ENCODE measurements at regions not wholly inside any gene's neighbourhood (a gene's known extent, or its start where the extent isn't known, plus 50 kb on each side); places are given as distances from the start of the nearest gene placed in this dataset.
"Not testable (repeated sequence)": the region's sequence is repeated elsewhere in the genome, so short reads cannot be mapped to it uniquely, and the experiment has no call there.

- in situ Hi-C loops (cut with HindIII; ENCODE audit: low sequenced_read_pairs) = loop anchor here (5.0 kb wide), 1 partner anchor 652 kb away; no protein-coding TSS in a partner anchor
- H3K4me3 ChIP-seq (ENCODE audit: low read depth, low read length) = no peak overlapping the region
- DNase-seq (ENCODE audit: low read depth) = no peak
- no peak for TF ChIP-seq CTCF (IDR thresholded peaks at IDR 0.05; ENCODE audit: low read depth, low read length, missing control alignments)
Observed at GRCh38 chr20:22690000-22690399, 105.6 kb upstream of the FOXA2 start.

GRCh38 chr20:22690616-22691179 lies 106.3 kb upstream of the FOXA2 start:
- no peak overlapping the region for H3K4me3 ChIP-seq (ENCODE audit: low read depth, low read length)
- in situ Hi-C loops (cut with HindIII; ENCODE audit: low sequenced_read_pairs) = loop anchor here (5.0 kb wide), 1 partner anchor 652 kb away; no protein-coding TSS in a partner anchor
- no peak for DNase-seq (ENCODE audit: low read depth)
- TF ChIP-seq CTCF (IDR thresholded peaks at IDR 0.05; ENCODE audit: low read depth, low read length, missing control alignments) = no peak

- in situ Hi-C loops (cut with HindIII; ENCODE audit: low sequenced_read_pairs) = loop anchor here (5.0 kb wide), 1 partner anchor 651 kb away; no protein-coding TSS in a partner anchor
- peak; percentile 92 for TF ChIP-seq CTCF (IDR thresholded peaks at IDR 0.05; ENCODE audit: low read depth, low read length, missing control alignments)
- DNase-seq (ENCODE audit: low read depth) = peak; percentile 41
- no peak overlapping the region for H3K4me3 ChIP-seq (ENCODE audit: low read depth, low read length)
Observed at GRCh38 chr20:22691369-22692118, 107.2 kb upstream of the FOXA2 start.

GRCh38 chr20:22692119-22692475 lies 107.7 kb upstream of the FOXA2 start:
- DNase-seq (ENCODE audit: low read depth) = no peak
- in situ Hi-C loops (cut with HindIII; ENCODE audit: low sequenced_read_pairs) = loop anchor here (5.0 kb wide), 1 partner anchor 650 kb away; no protein-coding TSS in a partner anchor
- no peak for TF ChIP-seq CTCF (IDR thresholded peaks at IDR 0.05; ENCODE audit: low read depth, low read length, missing control alignments)
- no peak overlapping the region for H3K4me3 ChIP-seq (ENCODE audit: low read depth, low read length)

- in situ Hi-C loops (cut with HindIII; ENCODE audit: low sequenced_read_pairs) = loop anchor here (5.0 kb wide), 1 partner anchor 650 kb away; no protein-coding TSS in a partner anchor
- H3K4me3 ChIP-seq (ENCODE audit: low read depth, low read length); DNase-seq (ENCODE audit: low read depth): not testable (repeated sequence)
Observed at GRCh38 chr20:22692620-22693019, 108.2 kb upstream of the FOXA2 start.

- no peak for DNase-seq (ENCODE audit: low read depth)
- no peak overlapping the region for H3K4me3 ChIP-seq (ENCODE audit: low read depth, low read length)
- TF ChIP-seq CTCF (IDR thresholded peaks at IDR 0.05; ENCODE audit: low read depth, low read length, missing control alignments) = no peak
- in situ Hi-C loops (cut with HindIII; ENCODE audit: low sequenced_read_pairs) = no loop called here
Observed at GRCh38 chr20:22696759-22697158, 112.4 kb upstream of the FOXA2 start.

- in situ Hi-C loops (cut with HindIII; ENCODE audit: low sequenced_read_pairs) = no loop called here
- no peak overlapping the region for H3K4me3 ChIP-seq (ENCODE audit: low read depth, low read length)
- DNase-seq (ENCODE audit: low read depth) = no peak
- TF ChIP-seq CTCF (IDR thresholded peaks at IDR 0.05; ENCODE audit: low read depth, low read length, missing control alignments) = no peak
Observed at GRCh38 chr20:22698259-22698842, 114.0 kb upstream of the FOXA2 start.
